ENCODE measurements at regions not wholly inside any gene's neighbourhood (a gene's known extent, or its start where the extent isn't known, plus 50 kb on each side); places are given as distances from the start of the nearest gene placed in this dataset.

DNA sequence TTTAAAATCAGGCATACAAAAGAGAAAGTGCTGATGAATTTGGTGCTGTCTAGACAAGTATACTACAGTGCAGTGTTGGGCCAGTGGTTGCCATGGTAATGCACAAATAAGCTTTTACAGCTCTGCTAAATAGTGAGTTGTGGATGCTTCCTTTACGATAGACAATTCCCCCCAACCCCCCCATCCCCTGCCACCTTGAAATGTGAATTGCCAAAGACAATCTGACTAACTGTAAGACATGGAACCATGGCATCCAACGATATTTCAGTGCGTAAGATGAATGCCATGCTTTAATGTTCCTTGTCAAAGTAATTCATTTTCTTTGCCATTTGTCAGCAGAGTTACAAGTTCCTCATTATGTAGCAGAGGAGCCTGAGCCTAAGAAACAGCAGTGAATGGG is 91.5 kb upstream of the NREP start:
- Histone ChIP-seq H4K91ac (ENCODE audit: low read depth, low read length, poor library complexity) (no peak overlapping the region), H3K4me3 (ENCODE audit: low read length in 2 of 2) (no peak overlapping the region), H2BK120ac (ENCODE audit: low read depth, low read length) (no peak overlapping the region), H3K4me1 (ENCODE audit: control insufficient read depth in 2 of 2, insufficient read depth in 1 of 2, low read depth in 1 of 2, low read length in 2 of 2) (no peaks in the 10 kb centered on the region), H2BK15ac (ENCODE audit: low read length) (no peak overlapping the region), H3K18ac (ENCODE audit: low read length) (no peak overlapping the region), H2BK12ac (ENCODE audit: low read length) (no peak overlapping the region), H3K23ac (ENCODE audit: low read depth, low read length, poor library complexity) (no peak overlapping the region), H3K27me3 (ENCODE audit: control insufficient read depth in 3 of 3, insufficient read depth in 3 of 3, low read depth in 1 of 3, low read length in 3 of 3) (no peaks in the 10 kb centered on the region), H2AFZ (ENCODE audit: low read length) (no peak overlapping the region), H2AK5ac (ENCODE audit: low read depth, low read length) (no peak overlapping the region), H3K4me2 (ENCODE audit: insufficient read depth, low read length, poor library complexity, severe bottlenecking) (no peak overlapping the region), H3K36me3 (replicated peaks in 1 of 2; ENCODE audit: control insufficient read depth in 2 of 2, insufficient read depth in 2 of 2, low read length in 2 of 2) (no peaks in the 10 kb centered on the region), H2BK5ac (ENCODE audit: low read length) (no peak overlapping the region), H3K79me1 (ENCODE audit: low read depth, low read length) (no peaks in the 10 kb centered on the region), H4K8ac (ENCODE audit: low read depth, low read length) (no peak overlapping the region), H3K9me3 (replicated peaks in 1 of 2; ENCODE audit: control insufficient read depth in 2 of 2, insufficient read depth in 1 of 2, low read depth in 1 of 2, low read length in 2 of 2) (no peaks in the 10 kb centered on the region), H3K4ac (ENCODE audit: low read length) (no peak overlapping the region), H3K27ac (replicated peaks; ENCODE audit: low read length) (no peak overlapping the region), H3K14ac (ENCODE audit: low read length) (no peak overlapping the region), H3K9ac (ENCODE audit: low read depth, low read length, poor library complexity) (no peak overlapping the region)
- no peak for DNase-seq (ENCODE audit: low spot score)
- WGBS, 2 donors (ENCODE audit: extremely low coverage in 2 of 2, insufficient read length in 2 of 2, insufficient replicate concordance in 1 of 2) = no CpG with 5 or more reads among the region's 3 CpGs

DNA sequence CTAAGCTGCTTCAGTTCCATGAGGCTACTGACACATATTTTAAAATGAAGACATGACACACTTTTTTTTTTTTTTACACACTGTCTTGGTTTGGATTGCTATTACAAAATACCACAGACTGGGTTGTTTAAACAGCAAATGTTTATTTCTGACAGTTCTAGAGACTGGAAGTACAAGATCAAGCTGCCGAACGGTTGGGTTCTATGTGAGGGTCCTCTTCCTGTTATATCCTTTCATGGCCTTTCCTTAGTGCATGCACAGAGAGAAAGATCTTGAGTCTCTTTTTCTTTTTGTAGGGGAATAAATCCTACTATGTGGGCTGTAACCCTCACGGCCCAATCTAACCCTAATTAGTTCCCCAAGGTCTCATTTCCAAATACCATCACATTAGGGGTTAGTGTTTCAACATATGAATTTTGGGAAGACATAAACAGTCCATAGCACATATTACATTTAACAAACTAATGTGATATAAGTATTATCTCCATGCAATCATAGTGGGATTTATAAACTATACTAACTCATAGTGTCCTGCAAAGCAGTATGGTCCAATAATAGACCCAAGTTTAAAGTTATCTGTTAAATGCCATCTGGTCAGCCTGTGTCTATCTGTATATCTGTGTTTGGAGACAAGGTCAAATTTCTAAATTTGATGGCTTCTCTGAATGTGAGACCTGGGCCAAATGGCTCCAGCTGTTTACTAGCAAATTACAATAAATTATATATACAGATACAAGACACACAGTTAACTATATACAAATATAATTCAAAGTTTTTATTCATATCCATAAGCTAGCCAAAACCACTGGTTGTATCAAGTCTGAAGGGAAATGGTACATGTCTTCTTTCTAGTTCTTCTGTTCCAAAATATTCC is 90.3 kb upstream of the NREP start:
- Histone ChIP-seq H3K27me3 (ENCODE audit: control insufficient read depth in 3 of 3, insufficient read depth in 3 of 3, low read depth in 1 of 3, low read length in 3 of 3) (no peaks in the 10 kb centered on the region), H4K8ac (ENCODE audit: low read depth, low read length) (no peak overlapping the region), H2BK12ac (ENCODE audit: low read length) (no peak overlapping the region), H3K18ac (ENCODE audit: low read length) (no peak overlapping the region), H3K4ac (ENCODE audit: low read length) (no peak overlapping the region), H2BK120ac (ENCODE audit: low read depth, low read length) (no peak overlapping the region), H3K4me1 (ENCODE audit: control insufficient read depth in 2 of 2, insufficient read depth in 1 of 2, low read depth in 1 of 2, low read length in 2 of 2) (no peaks in the 10 kb centered on the region), H3K27ac (replicated peaks; ENCODE audit: low read length) (no peak overlapping the region), H3K9ac (ENCODE audit: low read depth, low read length, poor library complexity) (no peak overlapping the region), H2AK5ac (ENCODE audit: low read depth, low read length) (no peak overlapping the region), H2BK5ac (ENCODE audit: low read length) (no peak overlapping the region), H3K79me1 (ENCODE audit: low read depth, low read length) (no peaks in the 10 kb centered on the region), H3K9me3 (replicated peaks in 1 of 2; ENCODE audit: control insufficient read depth in 2 of 2, insufficient read depth in 1 of 2, low read depth in 1 of 2, low read length in 2 of 2) (no peaks in the 10 kb centered on the region), H2BK15ac (ENCODE audit: low read length) (no peak overlapping the region), H3K23ac (ENCODE audit: low read depth, low read length, poor library complexity) (no peak overlapping the region), H3K14ac (ENCODE audit: low read length) (no peak overlapping the region), H2AFZ (ENCODE audit: low read length) (no peak overlapping the region), H3K36me3 (replicated peaks in 1 of 2; ENCODE audit: control insufficient read depth in 2 of 2, insufficient read depth in 2 of 2, low read length in 2 of 2) (no peaks in the 10 kb centered on the region), H3K4me3 (ENCODE audit: low read length in 2 of 2) (no peak overlapping the region), H4K91ac (ENCODE audit: low read depth, low read length, poor library complexity) (no peak overlapping the region), H3K4me2 (ENCODE audit: insufficient read depth, low read length, poor library complexity, severe bottlenecking) (no peak overlapping the region)
- DNase-seq (ENCODE audit: low spot score) = no peak
- WGBS, 2 donors (ENCODE audit: extremely low coverage in 2 of 2, insufficient read length in 2 of 2, insufficient replicate concordance in 1 of 2) = no CpG with 5 or more reads among the region's 3 CpGs

DNA sequence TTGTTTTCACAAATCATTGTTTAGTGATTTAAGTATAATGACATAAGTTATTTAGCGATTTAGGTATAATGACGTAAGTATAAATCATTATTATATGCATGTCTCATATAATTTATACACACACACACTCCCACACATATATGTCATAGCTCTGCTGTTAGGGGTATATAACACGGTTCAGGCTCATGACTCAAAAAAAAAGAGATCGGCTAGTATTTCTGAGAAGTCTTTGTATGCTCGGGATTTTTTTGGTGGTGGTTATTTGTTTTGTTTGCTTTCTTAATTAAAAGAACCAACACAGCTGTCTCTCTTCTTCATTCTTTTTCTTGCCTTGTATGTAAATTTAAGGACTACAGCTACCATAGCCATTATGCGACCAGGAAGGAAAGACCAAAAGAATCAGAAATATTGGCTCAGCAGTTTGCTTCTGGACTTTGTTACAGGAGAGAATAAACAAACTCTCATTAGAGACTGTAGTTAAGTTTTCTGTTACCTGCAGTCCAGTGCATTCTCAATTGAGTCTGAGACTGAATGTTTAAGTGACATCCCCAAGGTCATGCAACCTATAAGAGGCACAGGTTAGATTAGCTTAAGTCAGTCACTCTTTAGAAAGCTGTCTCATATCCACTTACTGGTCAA is 83.2 kb upstream of the NREP start:
- H2BK5ac ChIP-seq (ENCODE audit: low read length) = no peak overlapping the region
- no peak overlapping the region for H3K23ac ChIP-seq (ENCODE audit: low read depth, low read length, poor library complexity)
- no peak overlapping the region for H2BK120ac ChIP-seq (ENCODE audit: low read depth, low read length)
- no peak overlapping the region for H2AK5ac ChIP-seq (ENCODE audit: low read depth, low read length)
- H3K9me3 ChIP-seq (replicated peaks in 1 of 2; ENCODE audit: control insufficient read depth in 2 of 2, insufficient read depth in 1 of 2, low read depth in 1 of 2, low read length in 2 of 2) = no peaks in the 10 kb centered on the region
- H2BK15ac ChIP-seq (ENCODE audit: low read length) = no peak overlapping the region
- no peak overlapping the region for H2AFZ ChIP-seq (ENCODE audit: low read length)
- H3K4me2 ChIP-seq (ENCODE audit: insufficient read depth, low read length, poor library complexity, severe bottlenecking) = no peak overlapping the region
- no peak overlapping the region for H3K18ac ChIP-seq (ENCODE audit: low read length)
- no peak overlapping the region for H4K8ac ChIP-seq (ENCODE audit: low read depth, low read length)
- WGBS, 2 donors (ENCODE audit: extremely low coverage in 2 of 2, insufficient read length in 2 of 2, insufficient replicate concordance in 1 of 2) = no CpG with 5 or more reads among the region's 6 CpGs
- no peak overlapping the region for H3K9ac ChIP-seq (ENCODE audit: low read depth, low read length, poor library complexity)
- no peaks in the 10 kb centered on the region for H3K4me1 ChIP-seq (ENCODE audit: control insufficient read depth in 2 of 2, insufficient read depth in 1 of 2, low read depth in 1 of 2, low read length in 2 of 2)
- no peak overlapping the region for H3K14ac ChIP-seq (ENCODE audit: low read length)
- no peak for DNase-seq (ENCODE audit: low spot score)
- H2BK12ac ChIP-seq (ENCODE audit: low read length) = no peak overlapping the region
- no peak overlapping the region for H3K4me3 ChIP-seq (ENCODE audit: low read length in 2 of 2)
- no peaks in the 10 kb centered on the region for H3K79me1 ChIP-seq (ENCODE audit: low read depth, low read length)
- no peak overlapping the region for H3K4ac ChIP-seq (ENCODE audit: low read length)
- H4K91ac ChIP-seq (ENCODE audit: low read depth, low read length, poor library complexity) = no peak overlapping the region
- H3K36me3 ChIP-seq (replicated peaks in 1 of 2; ENCODE audit: control insufficient read depth in 2 of 2, insufficient read depth in 2 of 2, low read length in 2 of 2) = no peaks in the 10 kb centered on the region
- H3K27ac ChIP-seq (replicated peaks; ENCODE audit: low read length) = no peak overlapping the region
- no peaks in the 10 kb centered on the region for H3K27me3 ChIP-seq (ENCODE audit: control insufficient read depth in 3 of 3, insufficient read depth in 3 of 3, low read depth in 1 of 3, low read length in 3 of 3)

DNA sequence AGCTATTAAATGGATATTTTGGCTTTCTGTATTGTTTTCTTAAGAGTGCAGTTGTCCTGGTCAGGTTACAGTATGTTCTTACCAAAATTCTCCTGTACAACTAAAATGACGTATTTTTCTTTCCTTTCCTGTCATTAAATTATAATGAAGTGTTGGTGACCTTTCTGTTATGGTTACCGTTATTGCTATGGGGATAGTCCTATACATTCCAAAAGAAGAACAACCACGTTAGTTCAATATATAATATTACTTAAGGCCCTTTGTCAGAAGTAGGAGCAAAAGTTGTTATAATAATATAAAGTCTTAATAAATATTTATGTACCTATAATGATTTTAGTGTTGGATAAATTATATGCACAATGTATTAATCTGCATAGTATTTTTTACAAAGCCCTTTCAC is 82.4 kb upstream of the NREP start:
- no peak for DNase-seq (ENCODE audit: low spot score)
- H3K79me1 ChIP-seq (ENCODE audit: low read depth, low read length) = no peaks in the 10 kb centered on the region
- no peak overlapping the region for H3K4me2 ChIP-seq (ENCODE audit: insufficient read depth, low read length, poor library complexity, severe bottlenecking)
- H3K36me3 ChIP-seq (replicated peaks in 1 of 2; ENCODE audit: control insufficient read depth in 2 of 2, insufficient read depth in 2 of 2, low read length in 2 of 2) = no peaks in the 10 kb centered on the region
- no peak overlapping the region for H2BK15ac ChIP-seq (ENCODE audit: low read length)
- no CpG with 5 or more reads among the region's 3 CpGs for WGBS, 2 donors (ENCODE audit: extremely low coverage in 2 of 2, insufficient read length in 2 of 2, insufficient replicate concordance in 1 of 2)
- no peak overlapping the region for H3K14ac ChIP-seq (ENCODE audit: low read length)
- H2BK120ac ChIP-seq (ENCODE audit: low read depth, low read length) = no peak overlapping the region
- no peak overlapping the region for H4K8ac ChIP-seq (ENCODE audit: low read depth, low read length)
- no peak overlapping the region for H3K4me3 ChIP-seq (ENCODE audit: low read length in 2 of 2)
- H2BK5ac ChIP-seq (ENCODE audit: low read length) = no peak overlapping the region
- H2BK12ac ChIP-seq (ENCODE audit: low read length) = no peak overlapping the region
- no peak overlapping the region for H3K27ac ChIP-seq (replicated peaks; ENCODE audit: low read length)
- no peaks in the 10 kb centered on the region for H3K4me1 ChIP-seq (ENCODE audit: control insufficient read depth in 2 of 2, insufficient read depth in 1 of 2, low read depth in 1 of 2, low read length in 2 of 2)
- H4K91ac ChIP-seq (ENCODE audit: low read depth, low read length, poor library complexity) = no peak overlapping the region
- H3K9me3 ChIP-seq (replicated peaks in 1 of 2; ENCODE audit: control insufficient read depth in 2 of 2, insufficient read depth in 1 of 2, low read depth in 1 of 2, low read length in 2 of 2) = no peaks in the 10 kb centered on the region
- H3K9ac ChIP-seq (ENCODE audit: low read depth, low read length, poor library complexity) = no peak overlapping the region
- H3K23ac ChIP-seq (ENCODE audit: low read depth, low read length, poor library complexity) = no peak overlapping the region
- no peak overlapping the region for H3K18ac ChIP-seq (ENCODE audit: low read length)
- H3K4ac ChIP-seq (ENCODE audit: low read length) = no peak overlapping the region
- H3K27me3 ChIP-seq (ENCODE audit: control insufficient read depth in 3 of 3, insufficient read depth in 3 of 3, low read depth in 1 of 3, low read length in 3 of 3) = no peaks in the 10 kb centered on the region
- no peak overlapping the region for H2AFZ ChIP-seq (ENCODE audit: low read length)
- H2AK5ac ChIP-seq (ENCODE audit: low read depth, low read length) = no peak overlapping the region
